Activated T-helper 1 cell treated with anti-CD3 and anti-CD28 coated beads, Interleukin-12 subunit alpha, Interleukin-12 subunit beta, Interleukin-2, Interleukin-4 antibody, amounts not matched to agents 30 ng/mL and 10 ng/mL and 1 ng/mL, durations not matched to agents 14 hours and 24 hours and 36 hours (primary cell): ENCODE measurements at regions not wholly inside any gene's neighbourhood (a gene's known extent, or its start where the extent isn't known, plus 50 kb on each side); places are given as distances from the start of the nearest gene placed in this dataset.

Experiments used
- DNase-seq: peaks from one replicate; pipeline ENCODE4 v3.0.0; 2021; ENCODE audit warnings: low spot score
- H3K27ac Mint-ChIP-seq: one replicate; pipeline ENCODE4 v1.8.0; 2021; ENCODE audit warnings: mild to moderate bottlenecking, mixed read lengths
- H3K27me3 Mint-ChIP-seq: one replicate; pipeline ENCODE4 v1.8.0; 2022; ENCODE audit warnings: mild to moderate bottlenecking, moderate library complexity, mixed read lengths; ENCODE audit not compliant: insufficient read depth
- H3K36me3 Mint-ChIP-seq: one replicate; pipeline ENCODE4 v1.8.0; 2021; ENCODE audit warnings: low read depth, mixed read lengths
- H3K4me1 Mint-ChIP-seq: one replicate; pipeline ENCODE4 v1.8.0; 2021; ENCODE audit warnings: low read depth, mixed read lengths
- H3K4me3 Mint-ChIP-seq: one replicate; pipeline ENCODE4 v1.8.0; 2021; ENCODE audit warnings: mild to moderate bottlenecking, moderate library complexity, mixed read lengths
- H3K9me3 Mint-ChIP-seq: one replicate; pipeline ENCODE4 v1.8.0; 2021; ENCODE audit warnings: mixed read lengths
- intact Hi-C: fragments of 100-400 bp; cut with micrococcal nuclease; formaldehyde crosslinking; loops from one replicate; pipeline ENCODE4 v1.15.1; 2024

DNA sequence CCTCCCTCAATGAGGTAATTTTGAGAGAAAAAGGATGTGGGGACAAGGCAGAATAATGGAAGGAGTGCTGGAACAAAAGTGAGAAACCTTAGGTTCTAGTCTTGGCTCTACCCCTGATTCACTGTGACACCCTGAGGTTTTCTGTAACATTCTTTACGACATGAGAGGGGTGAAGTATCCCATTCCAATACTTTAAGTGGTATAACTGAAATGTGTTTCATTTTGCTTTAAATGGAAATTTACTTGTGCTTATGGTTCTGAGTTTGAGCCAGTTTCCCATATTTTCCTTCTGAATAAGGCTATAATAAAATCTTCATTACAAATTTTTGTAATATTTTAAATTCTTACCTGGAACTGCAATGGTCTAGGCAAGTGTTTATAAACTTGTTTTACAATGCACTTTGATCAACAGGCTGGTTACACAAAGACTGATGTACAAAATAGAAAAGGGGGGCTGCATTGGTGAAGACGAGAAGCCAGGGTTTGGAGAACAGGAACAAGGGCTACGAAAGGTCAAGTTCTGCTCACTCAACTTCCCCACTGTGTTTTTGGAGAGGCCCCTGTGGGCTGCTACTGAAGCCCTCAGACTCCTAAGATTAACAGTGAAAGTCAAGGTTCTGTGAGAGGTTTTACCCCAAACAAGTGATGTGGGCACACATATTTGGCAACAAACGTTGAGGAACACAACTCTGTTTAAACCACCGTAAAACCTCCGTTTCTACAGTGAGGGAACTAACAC is 171.9 kb upstream of the ELL2 start:
- Mint-ChIP-seq H3K9me3 (no peaks in the 10 kb centered on the region), H3K36me3 (no peaks in the 10 kb centered on the region), H3K4me1 (no peaks in the 10 kb centered on the region), H3K27ac (no peak overlapping the region), H3K4me3 (no peak overlapping the region), H3K27me3 (peaks cover 8% of the 10 kb centered on the region)
- intact Hi-C loops = no loop called here
- no peak for DNase-seq

DNA sequence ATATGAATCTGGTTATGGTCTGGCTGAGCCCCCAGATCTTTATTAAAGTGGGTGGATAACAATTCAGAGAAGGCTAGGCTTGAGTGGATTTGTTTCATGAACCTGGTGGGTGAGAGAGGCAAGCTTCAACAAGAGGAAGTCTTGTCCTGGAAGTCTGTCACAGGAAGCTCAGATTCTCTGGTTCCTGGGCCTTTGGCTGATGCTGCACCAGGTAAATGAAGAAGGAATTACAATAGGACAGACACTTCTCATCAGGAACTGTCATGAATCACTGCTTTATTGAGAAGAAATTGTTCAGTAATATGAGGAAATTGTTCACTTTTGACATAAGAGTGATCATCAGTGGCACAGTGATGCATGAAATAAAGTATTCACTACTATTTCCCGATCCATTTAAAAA is 167.6 kb upstream of the ELL2 start:
- no peak overlapping the region for H3K4me3 Mint-ChIP-seq
- intact Hi-C loops = no loop called here
- no peaks in the 10 kb centered on the region for H3K4me1 Mint-ChIP-seq
- DNase-seq = no peak
- H3K9me3 Mint-ChIP-seq = no peaks in the 10 kb centered on the region
- no peaks in the 10 kb centered on the region for H3K36me3 Mint-ChIP-seq
- H3K27me3 Mint-ChIP-seq = peaks cover 14% of the 10 kb centered on the region
- H3K27ac Mint-ChIP-seq = no peak overlapping the region

DNA sequence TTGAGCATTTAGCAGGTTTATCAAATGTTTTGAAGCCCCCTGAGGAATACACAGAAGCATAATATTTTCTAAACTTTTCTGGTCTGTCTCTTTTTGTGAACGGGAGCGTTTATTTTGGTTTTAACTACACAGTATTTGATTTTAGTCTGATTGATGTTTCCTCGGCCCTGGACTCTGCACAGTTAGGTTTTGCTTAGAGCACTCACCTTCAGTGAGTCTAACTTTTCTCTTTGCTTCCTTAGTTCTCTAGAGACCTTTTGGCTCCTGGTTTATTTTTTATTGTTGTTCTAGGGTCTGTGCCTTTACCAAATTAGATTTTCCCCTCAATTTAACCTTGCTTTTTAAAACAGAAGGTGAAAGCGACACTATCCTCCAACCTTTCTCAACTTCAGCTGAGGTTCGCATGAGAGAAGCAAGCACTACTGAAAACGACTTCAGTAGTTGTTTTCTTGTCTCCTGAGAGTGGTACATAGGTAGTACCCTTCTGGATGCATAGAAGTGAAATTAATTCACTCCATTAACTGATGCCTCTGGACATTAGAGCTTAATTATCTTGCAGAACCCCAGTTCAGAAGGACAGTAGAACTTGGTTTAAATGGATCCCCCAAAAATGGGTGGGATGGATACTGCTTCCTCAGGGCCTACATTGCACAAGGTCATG is 166.7 kb upstream of the ELL2 start:
- H3K27ac Mint-ChIP-seq = no peak overlapping the region
- no peak overlapping the region for H3K4me3 Mint-ChIP-seq
- no peaks in the 10 kb centered on the region for H3K9me3 Mint-ChIP-seq
- no peak for DNase-seq
- no peaks in the 10 kb centered on the region for H3K4me1 Mint-ChIP-seq
- peaks cover 14% of the 10 kb centered on the region for H3K27me3 Mint-ChIP-seq
- no peaks in the 10 kb centered on the region for H3K36me3 Mint-ChIP-seq
- intact Hi-C loops = no loop called here

DNA sequence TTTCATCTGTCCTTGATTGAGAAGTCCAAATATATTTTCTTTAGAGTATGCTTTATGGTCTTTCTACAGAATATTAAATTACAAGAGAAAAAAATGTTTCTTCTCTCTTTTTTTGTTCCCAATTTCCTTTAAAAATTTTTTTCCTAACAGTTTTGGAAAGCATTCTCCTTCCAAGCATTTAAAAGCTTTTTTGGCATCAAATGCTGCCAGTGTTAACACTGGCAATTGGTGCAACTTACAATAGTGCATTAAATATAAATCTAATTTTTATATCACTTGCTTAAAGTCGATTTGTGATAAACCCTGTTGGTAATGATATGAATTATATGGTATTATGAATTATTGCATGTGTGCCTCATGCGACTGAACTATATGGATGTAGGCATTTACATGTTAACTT is 165.9 kb upstream of the ELL2 start:
- H3K4me1 Mint-ChIP-seq = no peaks in the 10 kb centered on the region
- no peak overlapping the region for H3K27ac Mint-ChIP-seq
- peaks cover 14% of the 10 kb centered on the region for H3K27me3 Mint-ChIP-seq
- no peak for DNase-seq
- no peaks in the 10 kb centered on the region for H3K36me3 Mint-ChIP-seq
- no peak overlapping the region for H3K4me3 Mint-ChIP-seq
- no peaks in the 10 kb centered on the region for H3K9me3 Mint-ChIP-seq
- intact Hi-C loops = no loop called here

DNA sequence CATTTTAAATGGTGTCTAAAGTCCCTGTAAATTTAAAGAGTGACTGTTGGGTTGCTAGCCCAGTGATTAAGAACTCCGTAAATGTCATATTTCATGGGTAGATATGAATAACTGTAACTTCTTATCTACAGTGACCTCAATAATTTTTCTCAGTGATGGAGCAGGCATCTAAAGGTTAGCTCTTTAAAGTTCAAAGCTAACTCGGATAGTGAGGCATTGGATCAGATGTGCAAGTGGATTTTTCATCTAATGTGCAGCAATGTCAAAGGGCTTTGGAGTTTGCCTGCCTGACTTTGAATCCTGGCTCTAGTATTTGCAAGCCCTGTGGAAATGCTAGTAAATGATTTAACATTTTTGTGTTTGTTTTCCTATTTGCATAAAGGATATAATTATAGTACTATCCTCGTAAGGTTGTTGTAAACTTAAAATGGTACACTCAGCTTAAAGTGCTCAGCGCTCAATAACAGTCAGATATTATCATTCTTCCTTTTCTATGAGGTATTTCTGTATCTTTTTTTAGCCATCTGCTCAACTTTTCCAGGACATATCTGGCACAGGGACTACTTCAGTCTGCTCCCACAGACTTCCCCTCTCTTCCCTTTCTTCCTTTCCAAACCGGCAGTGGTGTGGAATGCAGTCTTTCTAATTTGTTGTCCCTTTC is 163.7 kb upstream of the ELL2 start:
- intact Hi-C loops = no loop called here
- peaks cover 14% of the 10 kb centered on the region for H3K27me3 Mint-ChIP-seq
- DNase-seq = no peak

DNA sequence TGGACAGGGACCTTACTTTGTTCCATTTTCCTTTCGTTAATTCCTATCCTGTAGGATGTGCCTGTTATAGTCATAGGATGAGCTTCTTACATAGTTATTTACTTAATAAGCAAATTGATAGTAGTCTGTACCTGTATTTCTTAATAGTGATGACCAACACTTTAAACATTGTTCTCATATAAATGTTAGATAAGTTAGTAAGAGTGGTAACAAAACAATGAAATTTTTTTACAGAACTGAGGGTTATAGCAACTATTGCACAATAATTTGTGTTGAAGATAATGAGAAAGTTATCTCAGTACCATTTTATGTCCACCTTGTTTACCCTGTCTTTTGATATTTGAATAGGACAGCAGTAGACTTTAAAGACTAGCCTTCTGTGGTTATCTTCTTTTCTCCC is 162.9 kb upstream of the ELL2 start:
- H3K9me3 Mint-ChIP-seq = no peaks in the 10 kb centered on the region
- peaks cover 14% of the 10 kb centered on the region for H3K27me3 Mint-ChIP-seq
- H3K4me3 Mint-ChIP-seq = no peak overlapping the region
- intact Hi-C loops = no loop called here
- no peaks in the 10 kb centered on the region for H3K4me1 Mint-ChIP-seq
- H3K27ac Mint-ChIP-seq = no peak overlapping the region
- H3K36me3 Mint-ChIP-seq = no peaks in the 10 kb centered on the region
- DNase-seq = no peak

More for the DNA sequence above, 163.7 kb upstream of the ELL2 start:
- Mint-ChIP-seq H3K9me3 (no peaks in the 10 kb centered on the region), H3K4me1 (no peaks in the 10 kb centered on the region), H3K27ac (no peak overlapping the region), H3K36me3 (no peaks in the 10 kb centered on the region), H3K4me3 (no peak overlapping the region)

DNA sequence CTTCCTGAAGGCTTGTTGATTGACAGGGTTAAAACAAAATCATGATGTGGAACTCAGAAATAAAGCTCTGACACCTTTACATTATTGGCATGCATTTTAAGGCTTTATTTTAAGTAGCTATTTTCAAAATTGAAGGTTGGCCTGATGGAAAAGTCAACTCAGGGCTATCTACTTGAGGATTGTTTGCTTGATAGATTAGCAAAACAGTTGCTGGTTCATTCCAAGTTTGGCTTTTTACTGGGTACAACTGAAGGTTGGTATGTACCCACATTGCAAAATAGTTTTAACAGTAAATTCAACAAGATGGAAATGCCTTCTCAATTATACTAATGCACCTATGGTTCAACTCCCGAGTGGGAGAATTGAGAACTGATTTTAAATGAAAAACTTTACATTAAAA is 161.8 kb upstream of the ELL2 start:
- Mint-ChIP-seq H3K9me3 (no peaks in the 10 kb centered on the region), H3K36me3 (no peaks in the 10 kb centered on the region), H3K27ac (no peak overlapping the region), H3K27me3 (peaks cover 14% of the 10 kb centered on the region), H3K4me3 (no peak overlapping the region), H3K4me1 (no peaks in the 10 kb centered on the region)
- DNase-seq = no peak
- intact Hi-C loops = no loop called here

DNA sequence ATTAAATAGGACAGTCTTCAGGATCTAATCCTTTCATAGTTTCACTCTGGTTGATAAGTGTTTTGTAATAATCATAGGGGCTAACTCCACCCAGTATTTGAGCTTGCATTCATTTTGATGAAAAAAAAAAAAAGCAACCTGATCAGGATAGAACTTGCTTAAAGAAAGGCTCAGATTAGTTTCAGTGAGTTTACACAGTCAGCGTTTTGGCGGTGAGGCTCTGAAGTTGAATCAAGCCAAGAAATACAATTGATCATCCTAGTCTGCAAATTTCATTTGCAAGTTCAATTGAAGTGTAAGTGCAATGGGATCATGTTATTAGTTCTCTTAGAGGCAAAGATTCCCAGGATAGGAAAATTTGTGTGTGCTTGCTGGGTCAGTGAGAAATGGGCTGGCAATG is 159.7 kb upstream of the ELL2 start:
- DNase-seq = no peak
- no peak overlapping the region for H3K27ac Mint-ChIP-seq
- no peak overlapping the region for H3K4me3 Mint-ChIP-seq
- peaks cover 10% of the 10 kb centered on the region for H3K27me3 Mint-ChIP-seq
- intact Hi-C loops = no loop called here
- H3K36me3 Mint-ChIP-seq = no peaks in the 10 kb centered on the region
- peaks cover under 1% of the 10 kb centered on the region for H3K4me1 Mint-ChIP-seq
- no peaks in the 10 kb centered on the region for H3K9me3 Mint-ChIP-seq

DNA sequence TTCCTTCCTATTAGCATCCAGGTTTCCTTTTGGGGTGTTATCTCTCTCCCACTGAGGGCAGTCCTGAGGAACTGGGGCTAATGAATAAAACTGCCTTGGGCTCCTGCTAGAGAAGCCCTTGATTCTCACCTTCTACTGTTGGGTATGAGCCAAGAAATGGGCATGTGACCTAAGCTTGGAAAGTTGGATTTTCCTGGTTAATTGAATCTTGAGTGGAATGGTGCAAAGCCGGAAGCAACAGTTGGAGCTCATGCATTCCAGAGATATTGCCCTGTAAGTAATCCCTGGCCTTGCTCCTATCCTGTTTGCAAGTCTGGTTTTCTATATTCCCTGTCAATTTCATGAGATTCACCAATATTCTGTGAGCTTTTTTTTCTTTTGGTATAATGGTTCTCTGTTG is 158.5 kb upstream of the ELL2 start:
- Mint-ChIP-seq H3K36me3 (no peaks in the 10 kb centered on the region), H3K4me3 (no peak overlapping the region), H3K27me3 (peaks cover 4% of the 10 kb centered on the region), H3K9me3 (no peaks in the 10 kb centered on the region), H3K4me1 (peaks cover 13% of the 10 kb centered on the region), H3K27ac (no peak overlapping the region)
- no peak for DNase-seq
- intact Hi-C loops = no loop called here

DNA sequence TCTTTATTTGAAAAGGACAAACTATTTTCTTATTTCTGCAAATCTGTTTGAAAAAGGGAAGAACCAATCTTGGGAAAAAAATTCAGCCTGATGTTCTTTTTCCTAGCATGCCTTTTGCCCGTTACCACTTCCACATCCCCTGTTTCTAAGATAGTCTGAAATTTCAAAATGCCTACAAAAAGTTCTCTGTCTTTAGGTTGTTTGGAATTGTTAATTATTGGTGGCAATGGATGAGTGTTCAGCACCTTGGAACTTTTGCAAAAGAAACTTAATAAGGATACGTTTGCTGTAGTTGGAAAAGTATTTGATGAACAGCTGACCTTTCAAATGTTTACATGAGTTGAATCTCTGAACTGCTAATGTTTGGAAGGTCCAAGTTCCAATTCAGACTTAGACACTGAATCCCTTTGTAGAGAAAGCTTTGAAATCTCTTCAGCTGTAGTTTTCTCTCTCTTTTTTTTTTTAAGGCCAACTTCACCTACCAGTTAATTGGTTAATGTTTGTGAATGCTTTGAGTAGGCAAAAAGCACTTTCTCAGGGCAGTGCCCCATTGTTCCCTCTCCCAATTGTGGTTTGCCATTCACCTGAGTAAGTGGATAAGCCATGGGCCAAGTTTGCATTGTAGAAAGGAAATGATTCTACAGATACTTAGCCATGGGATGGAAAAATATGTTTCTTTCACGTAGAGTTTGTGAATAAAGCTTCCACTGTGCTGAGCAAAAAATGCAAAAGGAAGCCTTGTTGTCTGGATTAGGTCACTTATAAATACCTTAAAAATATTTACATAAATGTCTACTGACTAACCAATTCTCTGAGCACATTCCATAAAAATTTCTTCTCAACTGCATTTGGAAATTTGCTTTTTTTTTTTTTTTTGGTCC is 156.4 kb upstream of the ELL2 start:
- Mint-ChIP-seq H3K27me3 (no peaks in the 10 kb centered on the region), H3K36me3 (no peaks in the 10 kb centered on the region), H3K4me3 (no peak overlapping the region), H3K9me3 (no peaks in the 10 kb centered on the region), H3K4me1 (peaks cover 34% of the 10 kb centered on the region), H3K27ac (peak overlapping the region; percentile 27)
- intact Hi-C loops = no loop called here
- DNase-seq = no peak

DNA sequence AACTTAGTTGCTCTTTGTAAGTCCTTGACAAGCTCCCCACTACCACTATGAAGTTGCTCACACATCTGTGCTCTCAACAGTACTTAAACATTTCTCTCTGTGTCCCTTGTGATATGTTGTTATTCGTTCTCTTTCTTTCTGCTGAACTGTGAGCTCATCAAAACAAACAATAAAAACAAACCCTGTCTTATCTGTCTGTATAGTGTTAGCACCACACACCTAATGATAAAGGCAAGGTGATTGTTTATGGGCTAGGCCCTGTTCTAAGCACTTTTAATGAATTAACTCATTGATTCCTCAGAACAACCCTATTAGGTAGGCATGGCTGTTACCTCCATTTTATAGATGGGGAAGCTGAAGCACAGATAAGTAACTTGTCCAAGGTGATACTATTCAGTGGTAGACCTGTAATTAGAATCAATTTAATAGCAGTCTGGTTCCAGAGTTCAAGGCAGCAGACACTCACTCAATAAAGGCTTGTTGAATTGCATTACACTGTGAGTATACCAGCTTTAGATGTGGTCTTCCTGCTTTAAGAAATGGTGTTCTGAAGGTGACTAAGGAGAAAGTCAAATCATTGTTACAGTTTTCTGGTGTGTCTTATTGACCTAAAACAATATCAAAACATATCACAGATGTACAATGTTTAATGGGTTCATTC is 153.6 kb upstream of the ELL2 start:
- no peak overlapping the region for H3K4me3 Mint-ChIP-seq
- DNase-seq = no peak

DNA sequence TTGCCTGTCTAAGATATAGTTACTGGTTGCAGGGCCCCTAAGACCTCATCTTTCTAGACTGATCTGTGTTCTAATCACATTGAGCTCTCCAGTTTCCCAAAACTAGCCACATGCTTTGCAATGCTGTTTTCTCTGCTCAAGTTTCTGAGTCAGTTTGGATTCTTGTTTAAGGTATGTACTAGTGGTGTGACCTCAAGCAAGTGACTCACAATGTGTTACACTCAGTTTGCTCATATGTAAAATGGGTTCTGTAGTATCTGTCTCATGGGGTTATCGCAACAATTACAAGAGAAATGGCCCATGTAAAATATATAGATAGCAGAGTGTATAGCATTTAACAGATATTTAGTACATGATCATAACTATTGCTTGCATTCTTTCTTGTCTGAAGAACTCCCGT is 153.1 kb upstream of the ELL2 start:
- H3K36me3 Mint-ChIP-seq = no peaks in the 10 kb centered on the region
- peak overlapping the region; percentile 23 for H3K27ac Mint-ChIP-seq
- H3K4me3 Mint-ChIP-seq = no peak overlapping the region
- no peak for DNase-seq
- no peaks in the 10 kb centered on the region for H3K9me3 Mint-ChIP-seq
- H3K4me1 Mint-ChIP-seq = peaks cover 42% of the 10 kb centered on the region
- intact Hi-C loops = loop anchor here (1.0 to 5.0 kb wide), 6 partner anchors 35 to 257 kb away; partner anchors contain the start of gene ELL2
- H3K27me3 Mint-ChIP-seq = no peaks in the 10 kb centered on the region

More for the DNA sequence above, 153.6 kb upstream of the ELL2 start:
- Mint-ChIP-seq H3K27me3 (no peaks in the 10 kb centered on the region), H3K36me3 (no peaks in the 10 kb centered on the region), H3K4me1 (peaks cover 39% of the 10 kb centered on the region), H3K27ac (peak overlapping the region; percentile 49), H3K9me3 (no peaks in the 10 kb centered on the region)
- intact Hi-C loops = loop anchor here (1.0 to 2.0 kb wide), 4 partner anchors 106 to 222 kb away; partner anchors contain the start of gene ELL2
